ENCODE measurements at regions not wholly inside any gene's neighbourhood (a gene's known extent, or its start where the extent isn't known, plus 50 kb on each side); places are given as distances from the start of the nearest gene placed in this dataset.
"Not testable (repeated sequence)": the region's sequence is repeated elsewhere in the genome, so short reads cannot be mapped to it uniquely, and the experiment has no call there.

- no peak overlapping the region for H3K4me3 ChIP-seq (ENCODE audit: low read depth, low read length)
- DNase-seq (ENCODE audit: low read depth): no peak
- TF ChIP-seq CTCF (IDR thresholded peaks at IDR 0.05; ENCODE audit: insufficient read depth, low read depth, low read length, missing control alignments): no peak
These were observed 89.8 kb upstream of the NR5A2 start for GRCh38 chr1:199937661-199938060.

- TF ChIP-seq CTCF (IDR thresholded peaks at IDR 0.05; ENCODE audit: insufficient read depth, low read depth, low read length, missing control alignments): no peak
- H3K4me3 ChIP-seq (ENCODE audit: low read depth, low read length): no peak overlapping the region
These were observed 82.5 kb upstream of the NR5A2 start for GRCh38 chr1:199944986-199945385.

GRCh38 chr1:199945591-199945990 lies 81.9 kb upstream of the NR5A2 start:
- no peak for TF ChIP-seq CTCF (IDR thresholded peaks at IDR 0.05; ENCODE audit: insufficient read depth, low read depth, low read length, missing control alignments)
- no peak for DNase-seq (ENCODE audit: low read depth)
- no peak overlapping the region for H3K4me3 ChIP-seq (ENCODE audit: low read depth, low read length)

More at GRCh38 chr1:199944986-199945385, 82.5 kb upstream of the NR5A2 start:
- DNase-seq (ENCODE audit: low read depth): no peak

GRCh38 chr1:199946305-199947155 lies 81.0 kb upstream of the NR5A2 start:
- H3K4me3 ChIP-seq (ENCODE audit: low read depth, low read length): no peak overlapping the region
- no peak for DNase-seq (ENCODE audit: low read depth)
- TF ChIP-seq CTCF (IDR thresholded peaks at IDR 0.05; ENCODE audit: insufficient read depth, low read depth, low read length, missing control alignments): no peak

- DNase-seq (ENCODE audit: low read depth): peak; percentile 34
- H3K4me3 ChIP-seq (ENCODE audit: low read depth, low read length): no peak overlapping the region
- TF ChIP-seq CTCF (IDR thresholded peaks at IDR 0.05; ENCODE audit: insufficient read depth, low read depth, low read length, missing control alignments): no peak
These were observed 78.8 kb upstream of the NR5A2 start for GRCh38 chr1:199948587-199949280.

GRCh38 chr1:199951005-199951404 lies 76.5 kb upstream of the NR5A2 start:
- not testable (repeated sequence) for DNase-seq (ENCODE audit: low read depth); H3K4me3 ChIP-seq (ENCODE audit: low read depth, low read length)

GRCh38 chr1:199953651-199954050 lies 73.9 kb upstream of the NR5A2 start:
- H3K4me3 ChIP-seq (ENCODE audit: low read depth, low read length): no peak overlapping the region
- TF ChIP-seq CTCF (IDR thresholded peaks at IDR 0.05; ENCODE audit: insufficient read depth, low read depth, low read length, missing control alignments): no peak
- DNase-seq (ENCODE audit: low read depth): no peak

Data from GM12865 (cell line).